EH (cell line): ENCODE measurements at regions not wholly inside any gene's neighbourhood (a gene's known extent, or its start where the extent isn't known, plus 50 kb on each side); places are given as distances from the start of the nearest gene placed in this dataset.
"Not testable (repeated sequence)": the region's sequence is repeated elsewhere in the genome, so short reads cannot be mapped to it uniquely, and the experiment has no call there.

Source experiments
- DNase-seq: peaks from one replicate; pipeline ENCODE4 v3.0.0-alpha.2; 2015; ENCODE audit warnings: low read depth

DNA sequence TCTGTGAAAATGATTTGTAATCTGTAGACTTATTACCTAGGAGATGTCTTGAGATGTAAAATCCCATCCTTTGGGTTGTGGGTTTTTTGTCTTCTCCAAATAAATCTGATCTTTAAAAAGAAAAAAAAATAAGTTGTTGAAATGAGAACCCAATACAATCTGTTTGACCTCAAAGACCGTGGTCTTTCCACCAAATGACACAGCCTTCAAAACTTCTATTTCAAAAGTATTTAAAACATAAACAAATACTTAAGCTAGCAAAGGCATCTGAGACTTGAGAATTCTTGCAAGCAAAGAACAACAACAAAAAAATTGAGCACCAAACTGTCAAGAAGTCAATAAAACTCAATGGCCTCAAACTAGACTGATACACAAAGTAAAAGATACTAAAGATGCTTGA, 67.9 kb upstream of the HECW1 start:
- peak; percentile 37 for DNase-seq

DNA sequence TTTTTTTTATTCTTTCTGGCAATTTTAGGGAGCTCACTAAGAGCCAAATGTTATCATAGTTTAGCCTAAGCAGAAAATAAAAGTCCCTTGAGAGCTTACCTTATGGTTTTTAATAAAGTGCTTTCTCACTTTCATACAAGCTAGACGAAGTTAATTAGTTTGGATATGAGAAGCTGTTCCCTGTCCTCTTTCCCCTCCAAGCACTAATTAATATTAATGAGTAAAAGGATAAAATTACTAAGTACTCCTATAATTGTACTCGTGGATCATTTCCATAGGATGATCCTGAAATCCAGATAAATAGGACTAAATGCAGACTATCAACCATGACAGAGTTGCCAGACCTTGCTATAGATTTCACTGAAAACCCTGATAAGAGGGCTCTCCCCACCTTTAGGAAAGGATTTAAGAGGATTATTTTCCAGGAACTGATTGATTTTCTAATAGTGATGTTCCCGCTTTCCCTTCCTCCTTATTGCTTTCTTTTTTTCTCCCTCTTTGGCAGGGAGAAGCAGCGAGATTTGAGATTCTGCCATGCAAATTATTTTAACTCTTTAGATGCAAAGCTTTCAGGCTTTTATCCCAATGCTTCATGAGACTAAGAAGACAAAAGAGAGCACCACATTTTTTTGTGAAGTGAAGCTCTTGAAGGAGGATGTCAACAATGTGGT, 58.3 kb upstream of the HECW1 start:
- no peak for DNase-seq

- DNase-seq: no peak
Measured at GRCh38 chr7:43057141-43057540, 55.3 kb upstream of the HECW1 start.

- DNase-seq: no peak
Measured at GRCh38 chr7:43058271-43059066, 54.0 kb upstream of the HECW1 start.

DNA sequence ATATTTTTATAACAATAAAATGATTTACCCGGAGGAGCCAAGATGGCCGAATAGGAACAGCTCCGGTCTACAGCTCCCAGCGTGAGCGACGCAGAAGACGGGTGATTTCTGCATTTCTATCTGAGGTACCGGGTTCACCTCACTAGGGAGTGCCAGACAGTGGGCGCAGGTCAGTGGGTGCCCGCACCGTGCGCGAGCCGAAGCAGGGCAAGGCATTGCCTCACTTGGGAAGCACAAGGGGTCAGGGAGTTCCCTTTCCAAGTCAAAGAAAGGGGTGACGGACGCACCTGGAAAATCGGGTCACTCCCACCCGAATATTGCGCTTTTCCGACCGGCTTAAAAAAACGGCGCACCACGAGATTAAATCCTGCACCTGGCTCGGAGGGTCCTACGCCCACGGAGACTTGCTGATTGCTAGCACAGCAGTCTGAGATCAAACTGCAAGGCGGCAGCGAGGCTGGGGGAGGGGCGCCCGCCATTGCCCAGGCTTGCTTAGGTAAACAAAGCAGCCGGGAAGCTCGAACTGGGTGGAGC, 53.3 kb upstream of the HECW1 start:
- not testable (repeated sequence) for DNase-seq
